Omental fat pad (tissue), 3 donors: ENCODE measurements at regions not wholly inside any gene's neighbourhood (a gene's known extent, or its start where the extent isn't known, plus 50 kb on each side); places are given as distances from the start of the nearest gene placed in this dataset.
A peak's percentile ranks its signal among the peaks of the same experiment; 100 is the strongest.

Experiments used
- ATAC-seq: fragments of 150-250 bp; one replicate; pipeline ENCODE4 v1.9.1; 2016; ENCODE audit warnings: mild to moderate bottlenecking, moderate library complexity; ENCODE audit not compliant: low FRiP score
- DNase-seq: peaks from one replicate; pipeline ENCODE4 v3.0.0-alpha.2; 2019; ENCODE audit warnings: low spot score
- CTCF ChIP-seq, 3 donors: fragments of 450-650 bp; IDR thresholded peaks; one replicate each; pipeline ENCODE4 v1.5.1; 2016 to 2017; ENCODE audit warnings: antibody characterized with exemption in 3 of 3, mild to moderate bottlenecking in 3 of 3, moderate library complexity in 2 of 3

- TF ChIP-seq CTCF (IDR thresholded peaks at IDR 0.05), result no peak
- ATAC-seq, result peak; percentile 59
- no peak for DNase-seq
Observed at GRCh38 chr12:85733221-85733840, 102.9 kb downstream of the RASSF9 start.

GRCh38 chr12:85733984-85734383, 102.2 kb downstream of the RASSF9 start:
- no peak for TF ChIP-seq CTCF (IDR thresholded peaks at IDR 0.05)
- no peak for ATAC-seq

GRCh38 chr12:85740186-85740585, 96.0 kb downstream of the RASSF9 start:
- ATAC-seq (no peak), DNase-seq (no peak)
- no peak for TF ChIP-seq CTCF (IDR thresholded peaks at IDR 0.05)

More at GRCh38 chr12:85733984-85734383, 102.2 kb downstream of the RASSF9 start:
- no peak for DNase-seq

- no peak for TF ChIP-seq CTCF (IDR thresholded peaks at IDR 0.05)
- DNase-seq (no peak), ATAC-seq (no peak)
Observed at GRCh38 chr12:85741046-85741445, 95.2 kb downstream of the RASSF9 start.

GRCh38 chr12:85747941-85748495, 88.2 kb downstream of the RASSF9 start:
- DNase-seq (no peak), ATAC-seq (no peak)
- TF ChIP-seq CTCF (IDR thresholded peaks at IDR 0.05), result no peak
